ENCODE measurements at regions not wholly inside any gene's neighbourhood (a gene's known extent, or its start where the extent isn't known, plus 50 kb on each side); places are given as distances from the start of the nearest gene placed in this dataset.
"Not testable (repeated sequence)": the region's sequence is repeated elsewhere in the genome, so short reads cannot be mapped to it uniquely, and the experiment has no call there.

DNA sequence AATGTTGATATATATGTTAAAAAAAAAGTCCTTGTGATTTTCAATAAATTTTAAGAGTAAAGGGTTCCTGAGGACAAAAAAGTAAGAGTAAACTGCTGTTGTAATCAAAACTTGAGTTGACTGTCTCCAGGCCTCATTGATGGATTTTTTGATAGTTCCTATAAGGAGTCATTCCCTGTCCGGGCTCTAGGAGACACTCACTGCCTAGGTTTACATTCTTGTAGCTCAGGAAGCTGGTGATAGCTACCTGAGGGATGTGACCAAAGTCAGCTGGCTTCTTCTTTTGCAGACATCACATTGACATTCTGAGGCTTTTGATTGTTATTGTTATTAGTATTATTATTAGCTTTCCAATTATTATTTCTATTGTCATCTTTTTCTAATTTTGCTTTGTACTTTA lies 116.5 kb upstream of the FBXL7 start:
- DNase-seq, result no peak

- no peak for DNase-seq
Measured at GRCh38 chr5:15383021-15383420, 117.0 kb upstream of the FBXL7 start.

GRCh38 chr5:15377573-15378340 lies 122.2 kb upstream of the FBXL7 start:
- DNase-seq, result no peak

GRCh38 chr5:15376803-15377202 lies 123.2 kb upstream of the FBXL7 start:
- no peak for DNase-seq

GRCh38 chr5:15376088-15376487 lies 123.9 kb upstream of the FBXL7 start:
- DNase-seq, result no peak

- DNase-seq, result no peak
Measured at GRCh38 chr5:15375559-15375958, 124.4 kb upstream of the FBXL7 start.

- DNase-seq, result no peak
Measured at GRCh38 chr5:15374886-15375285, 125.1 kb upstream of the FBXL7 start.

- no peak for DNase-seq
Measured at GRCh38 chr5:15373151-15373550, 126.8 kb upstream of the FBXL7 start.

DNA sequence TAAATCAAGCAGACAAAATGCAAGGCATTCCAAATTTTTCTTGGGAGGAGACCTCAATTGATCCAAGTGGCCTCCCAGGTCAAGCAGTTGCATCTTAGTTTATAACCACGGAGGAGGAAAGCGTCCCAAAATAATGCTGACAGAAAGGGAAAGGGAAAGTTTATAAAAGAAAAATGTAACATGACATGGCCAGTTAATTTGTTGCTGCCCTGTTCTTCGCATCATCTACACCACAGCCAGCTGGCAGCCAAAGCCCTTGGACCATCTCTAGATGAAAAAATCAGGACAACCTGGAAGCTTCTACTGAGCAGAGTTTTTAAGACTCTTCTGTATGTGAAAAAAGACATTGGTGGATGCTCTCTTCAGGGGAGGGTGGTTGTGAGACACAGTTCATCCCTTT lies 128.8 kb upstream of the FBXL7 start:
- no peak for DNase-seq

DNA sequence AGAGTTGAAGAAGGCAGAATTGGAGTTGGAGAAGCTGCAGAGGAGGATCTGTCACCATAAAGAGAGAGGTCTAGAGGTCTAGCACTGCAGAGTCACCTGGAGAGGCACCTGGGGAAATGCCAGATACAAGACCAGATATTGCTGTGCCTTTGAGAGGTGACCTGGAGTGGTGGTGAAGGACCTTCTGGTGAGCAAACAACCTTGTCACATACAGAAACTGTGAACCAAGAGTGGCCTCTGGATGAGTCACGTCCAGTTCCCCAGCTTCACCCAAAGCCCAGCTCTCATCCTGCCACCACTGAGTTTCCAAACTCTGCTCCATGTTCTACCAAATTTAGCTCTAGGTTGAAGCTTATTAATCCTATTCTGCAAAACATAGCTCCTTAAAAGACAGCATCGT lies 131.1 kb upstream of the FBXL7 start:
- DNase-seq, result no peak

DNA sequence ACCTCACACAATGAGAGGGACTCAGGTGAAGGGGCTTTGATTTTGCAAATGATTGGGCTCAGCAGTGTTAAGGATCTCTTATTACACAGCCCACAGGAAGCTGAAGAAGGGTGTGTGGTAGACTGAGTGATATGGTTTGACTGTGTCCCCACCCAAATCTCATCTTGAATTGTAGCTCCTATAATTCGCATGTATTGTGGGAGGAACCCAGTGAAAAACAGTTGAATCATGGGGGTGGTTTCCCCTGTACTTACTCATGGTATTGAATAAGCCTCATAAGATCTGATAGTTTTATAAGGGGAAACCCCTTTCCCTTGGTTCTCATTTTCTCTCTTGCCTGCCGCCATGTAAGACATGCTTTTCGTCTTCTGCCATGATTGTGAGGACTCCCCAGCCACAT lies 132.5 kb upstream of the FBXL7 start:
- DNase-seq, result no peak

DNA sequence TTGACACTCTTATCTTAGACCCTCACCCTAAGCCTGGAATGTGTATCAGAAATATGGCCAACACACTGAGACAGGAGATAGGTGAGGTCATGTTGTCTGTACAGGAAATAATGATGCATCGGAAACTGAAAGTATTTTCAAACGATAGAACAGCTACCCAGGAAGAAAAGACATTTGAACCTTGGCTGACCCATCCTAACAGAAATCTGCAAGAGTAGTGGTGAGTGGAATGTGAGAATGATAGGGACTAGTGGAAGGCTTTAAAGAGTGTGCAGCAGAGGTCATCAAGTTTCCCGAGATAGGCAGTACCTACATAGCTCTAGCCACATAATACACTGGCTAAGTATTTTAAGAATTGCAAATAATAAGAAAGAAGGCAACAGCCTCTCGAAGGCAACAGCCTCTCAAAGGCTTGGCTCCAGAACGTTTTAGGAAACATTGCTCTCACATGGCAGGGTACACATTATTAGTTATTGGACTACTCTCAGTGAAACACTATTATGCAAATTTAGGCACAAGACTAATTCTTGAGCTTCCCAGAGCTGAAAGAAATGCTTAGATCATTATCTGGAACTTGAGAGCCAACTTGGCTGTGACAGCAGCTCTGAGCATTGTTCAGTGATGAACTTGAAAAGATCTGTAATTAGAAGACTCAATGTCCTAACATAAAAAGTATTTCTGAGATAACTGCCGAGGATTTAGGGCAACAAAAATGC lies 133.1 kb upstream of the FBXL7 start:
- no peak for DNase-seq

DNA sequence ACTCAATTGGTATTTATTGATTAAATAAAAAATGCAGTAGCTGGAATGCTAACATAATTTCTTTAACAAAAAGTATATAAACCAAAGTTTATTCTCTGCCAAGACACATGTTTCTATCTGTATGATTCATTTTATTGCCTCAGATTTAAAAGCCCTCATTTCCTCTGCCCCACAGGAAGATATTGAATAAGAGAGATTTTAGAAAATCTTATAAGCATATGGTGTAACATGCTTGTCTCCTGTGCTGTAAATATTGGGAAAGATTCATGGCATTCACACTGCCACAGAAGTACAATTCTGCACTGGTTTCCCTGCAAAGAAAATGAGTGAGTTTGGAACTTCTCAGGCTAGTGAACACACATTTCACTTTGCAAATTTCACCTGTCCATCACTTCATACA lies 134.9 kb upstream of the FBXL7 start:
- DNase-seq, result no peak

DNA sequence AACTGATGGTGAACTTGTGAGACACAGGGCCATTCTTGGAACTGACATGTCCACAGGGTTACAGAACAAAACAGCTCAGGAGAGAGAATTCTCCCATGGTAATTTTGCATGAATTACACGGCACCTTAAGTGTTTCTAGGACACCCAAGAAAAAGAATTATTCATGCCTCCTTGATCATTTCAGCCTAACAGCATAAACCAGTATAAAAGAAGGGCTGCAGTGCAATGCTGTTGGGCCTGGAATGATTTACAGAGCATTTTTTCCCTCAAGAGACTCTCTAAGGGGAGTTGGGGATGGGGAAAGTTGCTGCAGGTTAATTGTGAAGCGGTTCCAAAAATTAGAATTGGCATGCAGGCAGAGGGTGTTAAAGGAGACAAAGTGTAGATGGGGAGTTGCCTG lies 136.4 kb upstream of the FBXL7 start:
- no peak for DNase-seq

- not testable (repeated sequence) for DNase-seq
Measured at GRCh38 chr5:15357092-15357453, 142.9 kb upstream of the FBXL7 start.

- DNase-seq, result not testable (repeated sequence)
Measured at GRCh38 chr5:15356308-15357091, 143.5 kb upstream of the FBXL7 start.

DNA sequence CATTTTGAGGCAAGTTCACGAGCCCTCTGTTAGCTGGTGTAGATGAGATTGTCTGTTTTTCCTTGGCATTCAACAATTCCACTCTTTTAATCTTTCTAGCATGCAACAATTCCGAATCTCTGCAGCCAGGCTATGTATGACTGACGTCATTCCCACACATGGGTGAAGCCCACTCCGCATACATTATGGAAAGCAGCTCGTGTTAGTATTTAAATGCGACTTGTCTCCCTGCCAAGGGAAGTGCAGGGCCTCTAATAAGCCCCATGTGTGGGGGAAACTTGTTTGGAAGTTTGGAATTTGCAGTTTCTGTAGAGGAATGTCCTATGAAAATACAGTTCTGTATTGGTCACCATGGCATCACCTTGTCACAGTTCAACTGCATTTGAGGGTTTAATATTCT lies 146.0 kb upstream of the FBXL7 start:
- DNase-seq, result no peak

- no peak for DNase-seq
Measured at GRCh38 chr5:15353086-15353645, 146.8 kb upstream of the FBXL7 start.

- no peak for DNase-seq
Measured at GRCh38 chr5:15350614-15351013, 149.4 kb upstream of the FBXL7 start.

GRCh38 chr5:15346738-15347137 lies 153.2 kb upstream of the FBXL7 start:
- no peak for DNase-seq

DNA sequence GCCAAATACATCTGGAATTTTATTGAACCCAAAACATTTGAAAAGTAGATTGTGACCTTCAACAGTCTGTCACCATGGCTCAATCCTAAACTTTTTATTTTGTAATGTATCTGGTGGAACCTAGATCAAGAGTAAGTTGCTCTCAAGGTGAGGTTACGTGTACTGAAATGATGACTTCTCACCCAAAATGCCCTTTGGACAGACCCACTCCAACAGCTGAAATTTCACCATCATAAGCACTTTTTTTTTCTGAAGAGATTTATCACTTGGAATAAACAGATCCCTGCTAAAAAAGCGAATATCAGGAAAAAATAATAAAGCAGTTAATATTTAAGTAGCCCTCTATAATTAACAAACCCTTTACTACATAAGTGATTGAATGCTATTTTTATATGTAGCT lies 155.0 kb upstream of the FBXL7 start:
- no peak for DNase-seq

- no peak for DNase-seq
Measured at GRCh38 chr5:15338546-15338945, 161.4 kb upstream of the FBXL7 start.

GRCh38 chr5:15334551-15335266 lies 165.3 kb upstream of the FBXL7 start:
- DNase-seq, result no peak
